ENCODE measurements at regions not wholly inside any gene's neighbourhood (a gene's known extent, or its start where the extent isn't known, plus 50 kb on each side); places are given as distances from the start of the nearest gene placed in this dataset.

GRCh38 chr7:27472043-27472442 lies 190.6 kb downstream of the HIBADH start:
- Histone ChIP-seq H4K20me1 (ENCODE audit: insufficient read depth, low read length) (no peaks in the 10 kb centered on the region), H3K9ac (ENCODE audit: low read length) (no peak overlapping the region), H3K4me1 (ENCODE audit: low read length) (no peaks in the 10 kb centered on the region), H3K27ac (ENCODE audit: low read length) (no peak overlapping the region), H3K36me3 (replicated peaks; ENCODE audit: insufficient read depth, low read length) (no peaks in the 10 kb centered on the region), H3F3A (ENCODE audit: insufficient read depth, low read length) (no peaks in the 10 kb centered on the region), H3K79me2 (ENCODE audit: low read length) (no peaks in the 10 kb centered on the region), H2AFZ (ENCODE audit: low read length) (no peak overlapping the region), H3K4me2 (ENCODE audit: low read depth, low read length) (no peak overlapping the region), H3K27me3 (replicated peaks; ENCODE audit: insufficient read depth, low read length) (no peaks in the 10 kb centered on the region), H3K4me3 (ENCODE audit: low read length) (no peak overlapping the region), H3K9me3 (replicated peaks; ENCODE audit: insufficient read depth, low read length) (no peaks in the 10 kb centered on the region), H3K9me2 (replicated peaks; ENCODE audit: insufficient read depth, low read length) (no peaks in the 10 kb centered on the region)
- no peak for TF ChIP-seq EZH2 (optimal IDR thresholded peaks at IDR 0.05; ENCODE audit: low read depth, low read length)
- no peak for TF ChIP-seq CTCF (IDR thresholded peaks at IDR 0.05; ENCODE audit: low read length)
- TF ChIP-seq EZH2phosphoT487 (IDR thresholded peaks at IDR 0.05; ENCODE audit: low read length), result no peak
- no peak for DNase-seq

Data from MM.1S (cell line).